ENCODE measurements at regions not wholly inside any gene's neighbourhood (a gene's known extent, or its start where the extent isn't known, plus 50 kb on each side); places are given as distances from the start of the nearest gene placed in this dataset.

- no peak for TF ChIP-seq POLR2A (IDR thresholded peaks at IDR 0.05)
- no peak for TF ChIP-seq CTCF (IDR thresholded peaks at IDR 0.05)
These were observed 1357.6 kb upstream of the B3GALT2 start for GRCh38 chr1:194544012-194544411.

All from thyroid gland (tissue), 4 donors.